ENCODE measurements at regions not wholly inside any gene's neighbourhood (a gene's known extent, or its start where the extent isn't known, plus 50 kb on each side); places are given as distances from the start of the nearest gene placed in this dataset.
A peak's percentile ranks its signal among the peaks of the same experiment; 100 is the strongest.

DNA sequence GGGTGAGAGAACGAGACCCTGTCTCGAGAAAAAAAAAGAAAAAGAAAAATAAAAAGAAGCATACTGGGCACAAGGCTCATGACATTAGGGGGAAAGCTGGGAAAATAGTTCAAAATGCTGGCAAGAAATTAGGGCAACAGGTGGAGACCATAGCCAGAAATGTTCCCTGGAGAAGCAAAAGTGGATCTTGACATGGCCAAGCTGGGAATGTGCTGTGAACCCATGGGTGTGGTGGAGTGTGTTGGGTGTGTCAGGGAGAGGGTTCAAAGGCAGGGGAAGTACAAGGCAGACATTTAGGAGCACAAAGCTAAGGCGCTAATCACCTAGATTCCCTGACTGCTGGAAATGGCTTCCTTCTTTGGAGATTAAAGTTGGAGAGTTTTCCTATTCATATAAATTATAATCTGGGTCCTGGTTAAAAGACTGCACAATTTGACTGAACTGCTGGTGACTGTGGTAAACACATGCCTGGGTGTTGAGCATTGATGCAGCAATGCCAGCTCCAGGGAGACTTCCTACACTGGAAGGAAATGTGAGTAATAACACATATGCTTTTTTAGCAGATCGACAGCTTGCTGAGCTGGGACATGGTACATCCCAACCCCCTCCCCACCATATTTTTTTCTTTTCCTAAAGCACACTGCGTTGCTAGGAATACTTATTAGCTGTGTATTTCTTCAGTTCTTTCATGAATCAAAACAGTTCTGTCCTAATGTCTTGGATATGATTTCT, 70.1 kb upstream of the ARHGAP21 start:
- no peak for DNase-seq (ENCODE audit: low spot score)

DNA sequence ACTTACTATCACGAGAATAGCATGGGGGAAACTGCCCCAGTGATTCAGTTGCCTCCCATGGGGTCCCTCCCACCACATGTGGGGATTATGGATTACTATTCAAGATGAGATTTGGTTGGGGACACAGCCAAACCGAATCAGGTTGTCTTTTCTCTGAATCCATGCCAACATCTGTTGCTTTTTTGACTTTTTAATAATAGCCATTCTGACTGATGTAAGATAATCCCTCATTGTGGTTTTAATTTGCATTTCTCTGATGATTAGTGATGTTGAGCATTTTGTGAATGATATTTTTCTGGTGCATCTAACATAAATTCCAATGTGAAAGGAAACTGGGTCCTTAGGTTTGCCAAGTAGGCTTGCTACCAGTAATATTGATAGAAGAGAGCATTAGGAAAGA, 69.0 kb upstream of the ARHGAP21 start:
- no peak for DNase-seq (ENCODE audit: low spot score)

DNA sequence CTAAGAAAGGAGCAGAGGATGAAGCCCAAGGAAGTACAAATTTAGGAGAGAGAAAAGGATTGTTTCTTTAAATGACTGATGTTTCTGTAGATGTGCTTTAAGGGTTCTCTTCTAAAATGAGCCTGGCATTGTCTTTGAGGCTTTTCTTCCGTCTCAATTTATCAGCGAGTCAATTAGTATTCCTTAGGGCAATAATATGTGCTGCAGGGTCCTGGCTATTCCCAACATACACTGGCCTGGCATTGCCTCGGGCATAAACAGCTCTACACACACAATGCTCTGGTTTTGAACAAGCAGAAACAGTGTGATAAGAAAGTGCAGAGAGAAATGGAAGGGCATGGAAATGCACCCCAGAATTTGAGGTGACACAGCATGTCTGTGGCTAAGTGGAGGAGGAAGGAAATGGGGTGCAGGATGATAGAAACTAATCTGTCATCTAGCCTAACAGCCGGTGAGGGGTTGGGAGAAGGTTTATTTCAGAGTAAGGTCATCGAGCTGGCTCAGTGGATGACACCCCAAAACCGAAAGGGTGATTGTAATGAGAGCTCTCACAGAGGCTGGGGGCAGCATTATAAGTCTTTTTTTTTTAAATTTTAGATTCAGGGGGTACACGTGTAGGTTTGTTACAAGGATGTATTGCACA, 67.5 kb upstream of the ARHGAP21 start:
- DNase-seq (ENCODE audit: low spot score) = no peak

DNA sequence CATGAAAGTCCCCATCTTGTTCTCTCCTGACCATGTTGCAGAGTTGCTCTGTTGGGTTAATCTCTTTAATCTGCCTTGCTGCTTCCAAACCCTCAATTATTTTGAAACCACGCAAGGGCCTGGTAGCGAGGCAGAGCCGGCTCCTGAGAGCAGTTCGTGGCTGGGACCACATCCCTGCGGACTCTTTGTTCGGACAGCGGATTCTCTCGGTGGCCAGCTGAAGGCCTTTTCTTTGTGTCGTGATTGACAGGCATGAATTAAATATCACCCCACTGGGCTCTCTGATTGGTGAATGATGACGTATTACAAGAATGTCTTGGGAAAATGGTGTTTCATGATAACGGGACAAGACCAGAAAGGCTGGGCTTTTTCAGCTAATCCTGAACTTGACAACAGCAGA, 66.9 kb upstream of the ARHGAP21 start:
- no peak for DNase-seq (ENCODE audit: low spot score)

DNA sequence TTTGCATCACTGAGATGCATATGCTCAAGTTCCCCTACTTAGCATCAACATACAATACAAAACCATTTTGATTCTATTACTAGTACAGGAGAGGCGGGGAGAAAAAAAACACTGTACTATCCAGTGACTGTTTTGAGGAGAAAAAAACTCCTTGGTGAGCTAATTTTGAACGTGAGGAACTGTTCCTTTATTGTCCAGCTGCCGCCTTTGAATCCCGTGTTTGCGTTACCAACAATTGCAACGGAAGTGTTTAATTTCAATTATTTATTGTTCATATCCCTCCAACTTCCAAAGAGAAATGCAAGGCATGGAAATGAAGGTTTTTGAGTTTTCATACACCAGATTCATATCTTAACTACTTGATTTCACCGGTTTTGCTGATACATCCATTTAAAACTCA, 66.4 kb upstream of the ARHGAP21 start:
- no peak for DNase-seq (ENCODE audit: low spot score)

DNA sequence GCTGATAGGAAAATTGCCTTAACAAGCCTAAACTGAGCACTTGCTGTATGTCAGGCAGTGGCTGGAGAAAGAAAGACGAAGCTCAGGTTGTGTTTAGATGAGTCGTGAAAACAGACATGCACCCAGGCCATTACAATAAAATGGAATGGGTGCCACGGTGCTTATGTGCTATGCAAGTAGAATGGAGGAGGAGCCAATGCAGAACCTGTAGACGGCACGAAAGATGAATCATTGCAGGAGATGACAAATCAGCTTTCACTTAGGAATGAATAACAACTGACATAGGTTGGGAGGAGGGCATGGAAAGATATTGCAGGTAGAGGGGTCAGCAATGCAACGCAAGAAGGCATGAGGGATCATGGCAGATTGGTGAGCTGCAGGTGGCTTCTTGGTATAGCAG, 61.2 kb upstream of the ARHGAP21 start:
- DNase-seq (ENCODE audit: low spot score) = peak; percentile 17

DNA sequence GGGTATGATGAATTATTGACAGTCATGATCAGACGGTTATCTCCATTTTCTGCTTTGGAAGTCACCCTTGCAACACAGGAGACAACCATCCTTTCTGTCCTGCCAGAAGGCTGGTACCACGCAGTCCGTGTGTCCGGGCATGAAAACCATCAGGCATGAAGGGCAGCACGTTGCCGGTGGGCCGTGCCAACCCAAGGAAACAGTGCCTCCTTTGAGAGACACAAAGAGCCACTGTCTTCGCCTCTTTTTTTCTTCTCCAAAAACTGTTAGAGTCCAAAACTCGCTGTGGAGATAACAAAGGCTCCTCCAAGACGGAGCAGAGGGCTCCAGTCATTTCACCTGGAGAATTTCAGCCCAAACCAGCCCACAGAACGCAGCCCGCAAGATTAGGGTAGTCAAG, 60.4 kb upstream of the ARHGAP21 start:
- no peak for DNase-seq (ENCODE audit: low spot score)

DNA sequence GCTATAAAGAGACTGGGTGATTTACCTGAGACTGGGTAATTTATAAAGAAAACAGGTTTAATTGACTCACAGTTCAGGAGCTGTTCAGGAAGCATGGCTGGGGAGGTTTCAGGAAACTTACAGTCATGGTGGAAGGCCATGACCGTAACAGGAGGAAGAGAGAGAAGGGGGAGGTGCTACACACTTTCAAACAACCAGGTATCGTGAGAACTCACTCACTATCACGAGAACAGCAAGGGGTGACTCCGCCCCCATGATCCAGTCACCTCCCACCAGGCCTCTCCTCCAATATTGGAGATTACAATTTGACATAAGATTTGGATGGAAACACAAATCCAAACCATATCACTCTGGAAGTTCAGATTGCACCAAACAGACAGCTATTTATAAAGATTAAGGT, 59.8 kb upstream of the ARHGAP21 start:
- no peak for DNase-seq (ENCODE audit: low spot score)

DNA sequence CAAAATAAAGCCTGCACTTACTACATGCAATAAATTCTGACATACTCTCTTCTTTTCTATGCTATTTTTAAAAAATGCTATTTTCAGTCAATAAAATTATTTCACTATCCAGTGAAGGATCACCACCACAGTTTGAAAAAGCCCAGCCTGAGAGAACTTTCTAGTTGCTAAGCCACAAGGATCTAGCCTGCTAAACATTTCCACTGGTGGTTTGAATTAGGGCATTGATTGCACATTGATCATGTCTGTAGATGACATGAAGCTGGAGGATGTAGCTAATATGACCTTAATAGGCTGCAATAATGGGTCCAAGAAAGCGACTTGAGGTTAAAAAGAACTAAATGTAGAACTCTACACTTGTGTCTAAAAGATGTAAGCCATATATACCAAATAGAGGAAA, 56.0 kb upstream of the ARHGAP21 start:
- no peak for DNase-seq (ENCODE audit: low spot score)

DNA sequence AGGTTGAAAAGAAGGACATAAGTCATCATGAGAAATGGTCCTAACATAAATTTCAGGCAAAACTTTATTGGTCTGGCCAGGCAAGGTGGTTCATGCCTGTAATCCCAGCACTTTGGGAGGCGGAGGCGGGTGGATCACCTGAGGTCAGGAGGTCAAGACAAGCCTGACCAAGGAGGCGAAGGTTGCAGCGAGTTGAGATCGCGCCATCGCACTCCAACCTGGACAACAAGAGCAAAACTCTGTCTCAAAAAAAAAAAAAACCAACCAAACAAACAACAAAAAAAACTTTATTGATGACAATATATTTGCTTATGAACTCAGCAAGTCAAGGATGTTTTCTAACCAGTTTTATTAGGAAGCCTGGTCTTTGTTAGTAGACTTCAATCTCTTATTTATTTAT, 54.6 kb upstream of the ARHGAP21 start:
- DNase-seq (ENCODE audit: low spot score) = no peak

DNA sequence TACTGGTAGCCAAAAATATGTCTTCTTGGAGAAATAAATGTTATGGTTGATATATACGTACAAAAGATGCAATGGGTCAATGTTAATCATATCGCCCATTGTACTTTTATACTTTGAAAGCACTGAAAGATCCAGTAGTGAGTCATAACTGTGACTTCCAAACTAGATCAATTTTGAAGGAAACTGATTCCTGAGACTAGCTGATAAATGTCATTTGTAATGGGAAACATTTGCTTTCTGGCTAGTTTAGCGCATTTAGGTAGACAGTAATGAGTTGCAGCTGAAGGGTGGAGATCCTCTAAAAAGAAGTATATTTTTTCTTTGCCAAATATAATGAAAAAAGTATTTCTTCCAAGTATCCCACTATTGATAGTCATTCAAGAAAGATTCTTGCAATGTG, 53.5 kb upstream of the ARHGAP21 start:
- DNase-seq (ENCODE audit: low spot score) = no peak

DNA sequence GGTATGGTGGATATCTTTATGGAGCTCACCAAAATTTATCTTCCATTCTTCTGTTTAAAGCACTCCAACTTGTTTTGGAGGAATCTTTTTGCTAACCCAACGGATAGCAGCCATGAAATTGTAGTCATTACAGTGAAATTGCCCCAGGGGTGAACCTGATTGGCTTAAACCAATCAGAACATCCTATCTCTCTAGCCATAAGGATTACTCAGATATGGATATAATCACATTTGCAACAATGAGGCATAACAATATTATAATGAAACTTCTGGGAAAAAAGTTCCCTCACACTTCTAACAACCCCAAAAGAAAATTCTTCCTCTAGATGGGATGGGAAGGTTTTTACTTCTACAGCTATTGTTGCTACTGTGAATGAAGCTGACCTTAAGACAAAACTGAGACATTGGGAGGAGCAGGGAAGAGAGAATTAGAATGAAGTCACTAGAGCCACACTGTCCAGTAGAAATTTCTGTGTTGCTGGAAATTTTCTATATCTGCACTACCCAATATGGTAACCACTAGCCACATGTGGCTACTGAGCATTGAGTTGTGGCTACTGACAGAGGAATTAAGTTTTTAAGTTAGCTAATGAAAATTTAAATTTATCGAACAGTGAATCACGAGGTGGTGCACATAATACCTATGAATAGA, 50.4 kb upstream of the ARHGAP21 start:
- no peak for DNase-seq (ENCODE audit: low spot score)
